HG03439 (cell line): ENCODE measurements at regions not wholly inside any gene's neighbourhood (a gene's known extent, or its start where the extent isn't known, plus 50 kb on each side); places are given as distances from the start of the nearest gene placed in this dataset.
"Not testable (repeated sequence)": the region's sequence is repeated elsewhere in the genome, so short reads cannot be mapped to it uniquely, and the experiment has no call there.

Source experiments
- ATAC-seq: cut with Tn5 transposase; IDR thresholded peaks from one replicate; pipeline ENCODE4 v1.9.1; 2021; ENCODE audit warnings: mild to moderate bottlenecking, moderate library complexity; ENCODE audit not compliant: unreplicated experiment

GRCh38 chr12:131249246-131250027 is 295.7 kb downstream of the ADGRD1 start:
- no peak for ATAC-seq

GRCh38 chr12:131250028-131250950 is 296.6 kb downstream of the ADGRD1 start:
- no peak for ATAC-seq

GRCh38 chr12:131250951-131251315 is 297.2 kb downstream of the ADGRD1 start:
- ATAC-seq: no peak

- no peak for ATAC-seq
Observed at GRCh38 chr12:131251336-131252101, 297.8 kb downstream of the ADGRD1 start.

GRCh38 chr12:131253376-131254026 is 299.8 kb downstream of the ADGRD1 start:
- no peak for ATAC-seq

- ATAC-seq: no peak
Observed at GRCh38 chr12:131254374-131254773, 300.7 kb downstream of the ADGRD1 start.

GRCh38 chr12:131258398-131258797 is 304.7 kb downstream of the ADGRD1 start:
- ATAC-seq: no peak

GRCh38 chr12:131260251-131260905 is 306.7 kb downstream of the ADGRD1 start:
- ATAC-seq: no peak

GRCh38 chr12:131260954-131261353 is 307.2 kb downstream of the ADGRD1 start:
- no peak for ATAC-seq

DNA sequence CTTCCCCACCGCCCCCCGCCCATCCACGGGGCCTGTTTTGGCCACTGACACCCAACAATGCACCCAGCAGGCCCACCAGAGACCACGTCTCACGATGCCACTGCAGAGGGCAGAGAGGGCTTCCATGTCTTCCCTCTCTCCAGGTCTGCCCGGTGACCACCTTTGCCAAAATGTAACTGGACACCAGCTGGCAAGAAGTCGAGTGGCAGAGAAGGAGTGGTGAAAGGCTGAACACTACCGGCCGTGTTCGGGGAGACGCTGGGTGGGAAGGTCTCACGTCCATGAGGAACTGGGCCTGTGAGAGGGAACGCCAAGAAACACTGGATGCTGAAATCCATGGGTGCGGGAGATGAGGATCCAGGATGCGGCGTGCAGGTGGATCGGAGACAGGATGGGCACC is 308.2 kb downstream of the ADGRD1 start:
- no peak for ATAC-seq

- no peak for ATAC-seq
Observed at GRCh38 chr12:131263626-131264025, 309.9 kb downstream of the ADGRD1 start.

GRCh38 chr12:131264635-131265034 is 310.9 kb downstream of the ADGRD1 start:
- ATAC-seq: no peak

GRCh38 chr12:131266591-131267467 is 313.1 kb downstream of the ADGRD1 start:
- no peak for ATAC-seq

DNA sequence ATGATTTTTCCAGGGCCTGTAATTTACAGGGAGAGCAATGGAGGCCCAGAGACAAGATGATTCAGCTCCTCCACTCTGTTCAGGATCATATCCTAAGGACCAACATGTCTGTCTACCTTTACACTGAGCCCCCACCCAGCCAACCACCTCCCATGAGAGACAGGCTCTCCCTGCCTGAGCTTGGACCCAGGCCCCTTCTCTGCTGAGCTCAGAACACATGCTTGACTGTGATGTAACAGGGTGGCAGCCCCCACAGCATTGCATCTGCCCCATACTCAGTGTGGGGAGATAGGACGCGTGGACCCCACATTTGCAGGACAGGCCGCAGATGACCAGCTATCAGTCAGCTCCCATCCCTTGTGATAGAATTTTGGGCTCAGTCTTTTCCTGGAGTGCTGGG is 313.9 kb downstream of the ADGRD1 start:
- ATAC-seq: no peak

DNA sequence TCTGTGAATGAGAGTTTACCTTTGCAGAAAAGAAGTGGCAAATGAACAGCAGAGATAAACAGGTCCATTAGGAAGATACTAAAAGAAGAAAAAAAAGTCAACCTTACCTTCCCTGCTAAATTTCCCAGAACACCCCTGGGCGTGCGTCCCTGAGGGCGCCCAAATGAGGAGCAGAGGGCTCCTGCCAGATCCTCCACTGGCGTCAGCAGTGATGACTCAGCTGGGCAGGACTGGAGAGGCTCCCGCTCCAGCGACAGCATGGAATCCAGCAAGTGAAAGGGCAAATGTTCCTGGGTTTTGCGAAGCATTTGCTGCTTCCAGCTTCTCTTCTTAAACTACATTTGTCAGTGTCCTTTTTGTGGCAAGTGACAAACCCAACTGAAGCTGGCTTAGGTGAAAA is 314.4 kb downstream of the ADGRD1 start:
- not testable (repeated sequence) for ATAC-seq

GRCh38 chr12:131268571-131268970 is 314.9 kb downstream of the ADGRD1 start:
- not testable (repeated sequence) for ATAC-seq

GRCh38 chr12:131269551-131269950 is 315.8 kb downstream of the ADGRD1 start:
- ATAC-seq: no peak

GRCh38 chr12:131269977-131270376 is 316.3 kb downstream of the ADGRD1 start:
- not testable (repeated sequence) for ATAC-seq

DNA sequence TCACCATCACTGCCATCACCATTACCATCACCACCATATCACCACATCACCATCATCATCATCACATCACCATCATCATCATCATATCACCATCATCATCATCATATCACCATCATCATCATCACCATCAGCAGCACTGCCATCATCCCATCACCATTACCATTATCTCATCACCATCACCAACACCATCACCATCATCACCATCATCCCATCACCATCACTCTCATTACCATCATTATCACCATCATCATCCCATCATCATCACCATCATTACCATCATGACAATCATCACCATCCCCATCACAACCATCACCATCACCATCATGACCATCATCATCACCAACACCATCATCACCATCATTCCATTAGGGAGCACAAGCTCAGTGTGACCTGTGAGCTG is 318.0 kb downstream of the ADGRD1 start:
- ATAC-seq: no peak
